ENCODE measurements at regions not wholly inside any gene's neighbourhood (a gene's known extent, or its start where the extent isn't known, plus 50 kb on each side); places are given as distances from the start of the nearest gene placed in this dataset.

- no peak overlapping the region for H2AFZ ChIP-seq (ENCODE audit: insufficient read depth, low read depth, low read length, poor library complexity, severe bottlenecking)
- no peaks in the 10 kb centered on the region for H3K79me2 ChIP-seq (ENCODE audit: insufficient read depth, low read length)
- no peak overlapping the region for H3K27ac ChIP-seq (ENCODE audit: low read depth in 1 of 2, low read length in 2 of 2)
- Mint-ChIP-seq H3K36me3 (no peaks in the 10 kb centered on the region), H3K27me3 (ENCODE audit: low read depth in 3 of 3) (peaks cover 0 to 1% (median 0%) of the 10 kb centered on the region in 3 donors), H3K27ac (no peak overlapping the region), H3K4me1 (no peaks in the 10 kb centered on the region), H3K4me3 (no peak overlapping the region), H3K9me3 (peaks cover 2 to 19% (median 15%) of the 10 kb centered on the region in 7 donors)
- H3K36me3 ChIP-seq (replicated peaks in 1 of 2; ENCODE audit: control insufficient read depth in 1 of 2, insufficient read depth in 2 of 2, low read length in 2 of 2), result no peaks in the 10 kb centered on the region
- H3K9ac ChIP-seq (ENCODE audit: insufficient read depth, low read length, poor library complexity, severe bottlenecking), result no peak overlapping the region
- TF ChIP-seq, protein P1, sequence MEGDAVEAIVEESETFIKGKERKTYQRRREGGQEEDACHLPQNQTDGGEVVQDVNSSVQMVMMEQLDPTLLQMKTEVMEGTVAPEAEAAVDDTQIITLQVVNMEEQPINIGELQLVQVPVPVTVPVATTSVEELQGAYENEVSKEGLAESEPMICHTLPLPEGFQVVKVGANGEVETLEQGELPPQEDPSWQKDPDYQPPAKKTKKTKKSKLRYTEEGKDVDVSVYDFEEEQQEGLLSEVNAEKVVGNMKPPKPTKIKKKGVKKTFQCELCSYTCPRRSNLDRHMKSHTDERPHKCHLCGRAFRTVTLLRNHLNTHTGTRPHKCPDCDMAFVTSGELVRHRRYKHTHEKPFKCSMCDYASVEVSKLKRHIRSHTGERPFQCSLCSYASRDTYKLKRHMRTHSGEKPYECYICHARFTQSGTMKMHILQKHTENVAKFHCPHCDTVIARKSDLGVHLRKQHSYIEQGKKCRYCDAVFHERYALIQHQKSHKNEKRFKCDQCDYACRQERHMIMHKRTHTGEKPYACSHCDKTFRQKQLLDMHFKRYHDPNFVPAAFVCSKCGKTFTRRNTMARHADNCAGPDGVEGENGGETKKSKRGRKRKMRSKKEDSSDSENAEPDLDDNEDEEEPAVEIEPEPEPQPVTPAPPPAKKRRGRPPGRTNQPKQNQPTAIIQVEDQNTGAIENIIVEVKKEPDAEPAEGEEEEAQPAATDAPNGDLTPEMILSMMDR (IDR thresholded peaks at IDR 0.05), result no peak
- no peaks in the 10 kb centered on the region for H4K20me1 ChIP-seq (ENCODE audit: insufficient read depth, low read length)
- peaks cover 6 to 8% of the 10 kb centered on the region in 2 donors for H3K9me3 ChIP-seq (replicated peaks in 1 of 2; ENCODE audit: control insufficient read depth in 1 of 2, insufficient read depth in 1 of 2, low read length in 2 of 2)
- DNase-seq, result no peak
- H3K4me3 ChIP-seq (replicated peaks in 1 of 3; ENCODE audit: low read depth in 2 of 3, low read length in 3 of 3), result no peak overlapping the region
- intact Hi-C loops (cut with micrococcal nuclease), result no loop called here
- H3K27me3 ChIP-seq (ENCODE audit: control insufficient read depth in 2 of 2, insufficient read depth in 2 of 2, low read length in 2 of 2), result no peaks in the 10 kb centered on the region
- H3K4me2 ChIP-seq (replicated peaks; ENCODE audit: extremely low read depth, low read length, poor library complexity, severe bottlenecking), result no peak overlapping the region
- no peaks in the 10 kb centered on the region for H3K4me1 ChIP-seq (ENCODE audit: control insufficient read depth in 1 of 2, insufficient read depth in 2 of 2, low read length in 2 of 2)
Measured at GRCh38 chr3:28019740-28020139, 221.7 kb upstream of the CMC1 start.

- WGBS (ENCODE audit: insufficient coverage), result 40% methylated on average over 1 of the region's 3 CpGs
- Mint-ChIP-seq H3K4me3 (no peak overlapping the region), H3K9me3 (peaks cover 9 to 29% (median 21%) of the 10 kb centered on the region in 7 donors), H3K27ac (no peak overlapping the region), H3K27me3 (ENCODE audit: low read depth in 3 of 3) (peaks cover 0 to 3% (median 2%) of the 10 kb centered on the region in 3 donors), H3K4me1 (no peaks in the 10 kb centered on the region), H3K36me3 (no peaks in the 10 kb centered on the region)
- Histone ChIP-seq H3K9ac (ENCODE audit: insufficient read depth, low read length, poor library complexity, severe bottlenecking) (no peak overlapping the region), H3K4me1 (ENCODE audit: control insufficient read depth in 1 of 2, insufficient read depth in 2 of 2, low read length in 2 of 2) (no peaks in the 10 kb centered on the region), H3K27ac (ENCODE audit: low read depth in 1 of 2, low read length in 2 of 2) (no peak overlapping the region), H3K4me2 (replicated peaks; ENCODE audit: extremely low read depth, low read length, poor library complexity, severe bottlenecking) (no peak overlapping the region), H2AFZ (ENCODE audit: insufficient read depth, low read depth, low read length, poor library complexity, severe bottlenecking) (no peak overlapping the region), H3K27me3 (ENCODE audit: control insufficient read depth in 2 of 2, insufficient read depth in 2 of 2, low read length in 2 of 2) (no peaks in the 10 kb centered on the region), H4K20me1 (ENCODE audit: insufficient read depth, low read length) (no peaks in the 10 kb centered on the region), H3K4me3 (replicated peaks in 1 of 3; ENCODE audit: low read depth in 2 of 3, low read length in 3 of 3) (no peak overlapping the region), H3K79me2 (ENCODE audit: insufficient read depth, low read length) (no peaks in the 10 kb centered on the region), H3K36me3 (replicated peaks in 1 of 2; ENCODE audit: control insufficient read depth in 1 of 2, insufficient read depth in 2 of 2, low read length in 2 of 2) (no peaks in the 10 kb centered on the region), H3K9me3 (replicated peaks in 1 of 2; ENCODE audit: control insufficient read depth in 1 of 2, insufficient read depth in 1 of 2, low read length in 2 of 2) (peaks cover 13 to 18% of the 10 kb centered on the region in 2 donors)
- peak in 2 of 3 donors; percentile 3 to 6 for DNase-seq
- TF ChIP-seq, protein P1 (IDR thresholded peaks at IDR 0.05), result no peak
- intact Hi-C loops (cut with micrococcal nuclease), result no loop called here
Measured at GRCh38 chr3:28022916-28023315, 218.5 kb upstream of the CMC1 start.
